ENCODE measurements at regions not wholly inside any gene's neighbourhood (a gene's known extent, or its start where the extent isn't known, plus 50 kb on each side); places are given as distances from the start of the nearest gene placed in this dataset.
"Not testable (repeated sequence)": the region's sequence is repeated elsewhere in the genome, so short reads cannot be mapped to it uniquely, and the experiment has no call there.

DNA sequence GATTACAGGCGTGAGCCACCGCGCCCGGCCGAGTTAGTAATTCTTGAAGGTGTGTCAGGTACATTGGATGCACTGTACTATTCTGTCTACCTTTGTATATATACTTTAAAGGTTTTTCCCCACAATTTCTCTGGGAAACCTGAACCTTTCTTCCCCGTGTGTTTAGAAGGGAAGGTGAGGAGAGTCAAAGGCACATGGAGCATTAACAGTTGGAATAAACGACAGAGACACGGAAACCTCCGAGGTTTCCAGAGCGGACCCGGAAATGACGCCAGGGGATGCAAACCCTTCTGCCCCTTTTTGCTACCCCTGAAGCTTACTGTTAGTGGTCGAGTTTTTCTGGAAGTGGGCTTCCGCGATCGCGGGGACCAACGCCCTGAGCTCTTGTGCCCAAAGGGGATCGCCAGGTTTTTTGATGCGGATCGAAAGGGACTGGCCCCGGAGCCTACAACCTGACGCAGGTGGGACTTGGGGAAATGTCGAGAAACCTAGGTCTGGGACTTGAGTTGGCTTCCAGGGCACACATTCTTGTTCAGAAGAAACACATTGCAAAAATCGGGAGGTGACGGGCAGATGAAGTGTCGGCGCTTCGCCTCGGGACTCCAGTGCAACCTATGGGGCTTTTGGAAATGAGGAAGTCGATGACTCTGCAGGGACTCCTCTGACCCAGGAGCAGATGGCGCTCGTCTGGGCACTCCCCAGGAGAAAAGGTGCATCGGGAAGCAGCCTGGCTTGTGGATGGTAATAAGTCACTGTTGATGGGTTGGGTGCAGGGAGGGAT, 218.2 kb downstream of the OR2B2 start:
- TF ChIP-seq, protein P1, sequence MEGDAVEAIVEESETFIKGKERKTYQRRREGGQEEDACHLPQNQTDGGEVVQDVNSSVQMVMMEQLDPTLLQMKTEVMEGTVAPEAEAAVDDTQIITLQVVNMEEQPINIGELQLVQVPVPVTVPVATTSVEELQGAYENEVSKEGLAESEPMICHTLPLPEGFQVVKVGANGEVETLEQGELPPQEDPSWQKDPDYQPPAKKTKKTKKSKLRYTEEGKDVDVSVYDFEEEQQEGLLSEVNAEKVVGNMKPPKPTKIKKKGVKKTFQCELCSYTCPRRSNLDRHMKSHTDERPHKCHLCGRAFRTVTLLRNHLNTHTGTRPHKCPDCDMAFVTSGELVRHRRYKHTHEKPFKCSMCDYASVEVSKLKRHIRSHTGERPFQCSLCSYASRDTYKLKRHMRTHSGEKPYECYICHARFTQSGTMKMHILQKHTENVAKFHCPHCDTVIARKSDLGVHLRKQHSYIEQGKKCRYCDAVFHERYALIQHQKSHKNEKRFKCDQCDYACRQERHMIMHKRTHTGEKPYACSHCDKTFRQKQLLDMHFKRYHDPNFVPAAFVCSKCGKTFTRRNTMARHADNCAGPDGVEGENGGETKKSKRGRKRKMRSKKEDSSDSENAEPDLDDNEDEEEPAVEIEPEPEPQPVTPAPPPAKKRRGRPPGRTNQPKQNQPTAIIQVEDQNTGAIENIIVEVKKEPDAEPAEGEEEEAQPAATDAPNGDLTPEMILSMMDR (IDR thresholded peaks at IDR 0.05): no peak
- DNase-seq (peak; percentile 41), ATAC-seq (ENCODE audit: low read depth) (peak; percentile 76)
- Mint-ChIP-seq H3K9me3 (no peaks in the 10 kb centered on the region), H3K27me3 (no peaks in the 10 kb centered on the region), H3K27ac (peak overlapping the region; percentile 85), H3K36me3 (ENCODE audit: low read depth) (peaks cover 10% of the 10 kb centered on the region), H3K4me3 (peak overlapping the region; percentile 99), H3K4me1 (peaks cover 19% of the 10 kb centered on the region)
- ChIA-PET CTCF (interaction anchor here (1.0 to 1.9 kb wide), 3 partner anchors 58 to 506 kb away, joined by 3 to 8 read pairs (median 3); no protein-coding TSS in a partner anchor), POLR2A (interaction anchor here (0.6 to 1.0 kb wide), 3 partner anchors 547 to 1201 kb away, joined by 3 to 6 read pairs (median 3); a partner anchor contains a TSS)
- intact Hi-C loops (cut with micrococcal nuclease): no loop called here

DNA sequence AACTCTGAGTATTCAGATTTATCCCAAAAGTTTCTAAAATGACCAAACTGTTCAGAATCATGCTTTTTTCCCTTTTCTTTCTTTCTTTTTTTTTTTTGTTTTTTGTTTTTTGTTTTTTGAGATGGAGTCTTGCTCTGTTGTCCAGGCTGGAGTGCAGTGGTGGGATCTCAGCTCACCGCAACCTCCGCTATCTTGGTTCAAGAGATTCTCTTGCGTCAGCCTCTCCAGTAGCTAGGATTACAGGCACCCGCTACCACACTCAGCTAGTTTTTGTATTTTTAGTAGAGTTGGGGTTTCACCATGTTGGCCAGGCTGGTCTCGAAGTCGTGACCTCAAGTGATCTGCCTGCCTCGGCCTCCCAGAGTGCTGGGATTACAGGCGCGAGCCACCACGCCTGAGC, 219.2 kb upstream of the ZNF184 start:
- ATAC-seq (ENCODE audit: low read depth); H3K4me3 Mint-ChIP-seq; H3K27ac Mint-ChIP-seq; DNase-seq; H3K9me3 Mint-ChIP-seq; H3K27me3 Mint-ChIP-seq; intact Hi-C loops (cut with micrococcal nuclease): not testable (repeated sequence)
- peaks cover 16% of the 10 kb centered on the region for H3K36me3 Mint-ChIP-seq (ENCODE audit: low read depth)
- ChIA-PET CTCF (interaction anchor here (0.9 kb wide), 1 partner anchor 60 kb away, joined by 3 read pairs; no protein-coding TSS in a partner anchor), POLR2A (interaction anchor here (1.4 kb wide), 1 partner anchor 60 kb away, joined by 15 read pairs; no protein-coding TSS in a partner anchor)
- peaks cover 32% of the 10 kb centered on the region for H3K4me1 Mint-ChIP-seq

DNA sequence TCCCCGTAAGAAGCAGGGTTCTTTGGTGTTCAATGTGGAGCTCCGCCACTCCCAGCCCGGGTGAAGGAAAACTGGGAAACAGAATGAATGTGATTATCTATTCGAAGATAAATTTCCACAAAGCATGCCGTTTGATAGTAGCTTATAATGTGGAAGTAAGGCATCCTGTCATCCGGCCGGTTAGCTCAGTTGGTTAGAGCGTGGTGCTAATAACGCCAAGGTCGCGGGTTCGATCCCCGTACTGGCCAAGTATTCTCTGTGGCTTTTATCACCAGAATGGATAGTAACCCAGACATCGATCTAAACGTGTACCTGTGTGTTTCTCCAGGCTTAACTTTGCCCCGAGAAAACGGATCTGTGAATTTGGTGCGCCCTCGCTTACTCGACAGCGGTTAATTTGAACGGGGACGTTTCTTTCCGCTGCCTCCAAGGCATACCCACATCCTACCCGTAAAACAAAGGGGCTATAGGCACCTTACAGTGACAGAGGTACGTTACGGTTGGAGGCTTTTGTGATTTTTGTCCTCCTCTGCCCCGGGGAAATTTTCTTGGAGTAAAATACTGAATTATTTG, 215.2 kb upstream of the ZNF184 start:
- CTCF ChIA-PET: interaction anchor here (1.1 to 2.0 kb wide), 5 partner anchors 18 to 169 kb away, joined by 3 to 9 read pairs (median 6); no protein-coding TSS in a partner anchor
- Mint-ChIP-seq H3K9me3 (peaks cover 4% of the 10 kb centered on the region), H3K36me3 (ENCODE audit: low read depth) (peaks cover 6% of the 10 kb centered on the region), H3K27ac (peak overlapping the region; percentile 90), H3K27me3 (no peaks in the 10 kb centered on the region), H3K4me1 (peaks cover 16% of the 10 kb centered on the region), H3K4me3 (peak overlapping the region; percentile 93)
- ATAC-seq (ENCODE audit: low read depth) (peak; percentile 78), DNase-seq (peak; percentile 72)
- TF ChIP-seq, protein P1 (IDR thresholded peaks at IDR 0.05): no peak
- intact Hi-C loops (cut with micrococcal nuclease): loop anchor here (1.0 to 10.0 kb wide), 14 partner anchors 19 to 1376 kb away; partner anchors contain the start of genes POM121L2 and ZNF184
- POLR2A ChIA-PET: interaction anchor here (0.9 to 1.9 kb wide), 7 partner anchors 18 to 1403 kb away, joined by 3 to 10 read pairs (median 4); partner anchors contain the start of gene ZNF184

DNA sequence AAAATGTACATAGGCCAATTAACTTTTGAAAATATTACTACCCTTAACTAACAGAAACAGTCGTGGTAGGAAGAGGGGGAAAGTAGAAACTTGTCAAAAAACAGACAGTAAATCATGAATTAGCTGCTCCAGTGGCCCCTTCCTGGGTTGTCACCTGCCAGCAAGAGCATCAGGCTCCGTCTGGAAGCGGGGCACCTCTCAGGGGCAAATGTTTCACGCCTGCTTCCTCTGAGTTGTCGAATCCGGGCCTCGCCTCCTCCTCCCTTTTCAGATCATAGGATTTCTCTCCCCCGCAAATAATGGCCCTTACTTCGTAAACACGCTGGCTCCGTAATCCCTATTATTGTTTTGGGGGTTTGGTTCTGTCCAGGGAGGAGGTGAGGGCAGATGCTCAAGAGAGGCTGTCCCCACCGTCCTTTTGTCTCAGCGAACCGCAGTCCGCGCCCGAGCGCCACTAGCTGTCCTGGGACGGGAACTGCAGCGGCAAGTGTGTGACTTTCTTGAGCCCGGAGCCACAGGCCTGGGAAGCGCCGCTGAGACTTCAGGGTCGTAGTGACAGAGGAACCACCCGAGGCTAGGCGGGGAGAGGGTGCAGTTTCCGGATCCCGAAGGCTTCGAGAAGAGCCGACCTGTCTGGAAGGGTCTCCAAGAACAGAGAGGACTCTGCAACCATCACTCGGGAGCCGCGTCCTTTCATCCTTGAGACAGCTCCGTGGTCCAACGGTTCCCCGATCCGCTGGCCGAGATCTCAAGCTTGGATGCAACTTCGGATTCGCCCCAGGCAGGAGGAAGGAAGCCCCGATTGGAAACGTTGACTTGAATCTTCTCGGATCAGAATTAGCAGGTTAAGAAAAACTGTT, 214.5 kb upstream of the ZNF184 start:
- DNase-seq (peak; percentile 63), ATAC-seq (ENCODE audit: low read depth) (peak; percentile 73)
- TF ChIP-seq, protein P1 (IDR thresholded peaks at IDR 0.05): no peak
- H3K4me3 Mint-ChIP-seq: peak overlapping the region; percentile 93
- ChIA-PET POLR2A (interaction anchor here (0.5 to 1.9 kb wide), 9 partner anchors 17 to 1402 kb away, joined by 3 to 10 read pairs (median 4); partner anchors contain the start of gene ZNF184), CTCF (interaction anchor here (1.1 to 2.0 kb wide), 5 partner anchors 17 to 168 kb away, joined by 3 to 9 read pairs (median 6); no protein-coding TSS in a partner anchor)
- H3K27me3 Mint-ChIP-seq: peaks cover 4% of the 10 kb centered on the region
- H3K36me3 Mint-ChIP-seq (ENCODE audit: low read depth): peaks cover 6% of the 10 kb centered on the region
- peaks cover 16% of the 10 kb centered on the region for H3K4me1 Mint-ChIP-seq
- peaks cover 4% of the 10 kb centered on the region for H3K9me3 Mint-ChIP-seq
- peak overlapping the region; percentile 90 for H3K27ac Mint-ChIP-seq
- intact Hi-C loops (cut with micrococcal nuclease): loop anchor here (1.0 to 10.0 kb wide), 15 partner anchors 19 to 1375 kb away; partner anchors contain the start of genes POM121L2, ZKSCAN8 and ZNF184

DNA sequence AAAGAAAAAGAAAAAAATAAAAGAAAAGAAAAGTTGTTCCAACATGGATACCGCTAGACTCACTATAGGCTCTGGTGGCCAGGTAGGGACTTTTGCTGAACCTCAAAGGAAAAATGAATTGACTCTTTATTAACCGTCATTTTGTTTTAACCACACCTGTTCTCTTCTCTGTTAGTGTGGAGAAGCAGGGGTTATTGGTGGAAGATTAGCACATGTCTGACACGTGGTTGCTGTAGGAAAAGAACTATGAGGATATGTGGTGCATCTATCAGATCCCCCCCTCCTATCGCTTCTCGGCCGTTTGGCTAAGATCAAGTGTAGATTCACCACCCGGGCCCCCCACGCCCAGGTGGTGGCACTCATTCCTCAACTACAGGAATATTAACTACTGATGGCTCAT, 212.4 kb upstream of the ZNF184 start:
- peaks cover 23% of the 10 kb centered on the region for H3K4me1 Mint-ChIP-seq
- ChIA-PET CTCF (no interaction called here), POLR2A (interaction anchor here (0.5 kb wide), 1 partner anchor 83 kb away, joined by 11 read pairs; no protein-coding TSS in a partner anchor)
- intact Hi-C loops (cut with micrococcal nuclease): loop anchor here (5.0 to 10.0 kb wide), 7 partner anchors 183 to 1373 kb away; partner anchors contain the start of gene POM121L2
- H3K27ac Mint-ChIP-seq: no peak overlapping the region
- H3K4me3 Mint-ChIP-seq: no peak overlapping the region
- no peak for ATAC-seq (ENCODE audit: low read depth)
- H3K9me3 Mint-ChIP-seq: peaks cover 4% of the 10 kb centered on the region
- TF ChIP-seq, protein P1 (IDR thresholded peaks at IDR 0.05): no peak
- peaks cover 8% of the 10 kb centered on the region for H3K36me3 Mint-ChIP-seq (ENCODE audit: low read depth)
- peaks cover 20% of the 10 kb centered on the region for H3K27me3 Mint-ChIP-seq
- no peak for DNase-seq
